IMR-90 (cell line): ENCODE measurements at regions not wholly inside any gene's neighbourhood (a gene's known extent, or its start where the extent isn't known, plus 50 kb on each side); places are given as distances from the start of the nearest gene placed in this dataset.

Experiments used
- ATAC-seq: fragments of 200-7000 bp; cut with Tn5 transposase; 2 replicates; pipeline ENCODE4 v1.9.1; 2020; ENCODE audit warnings: low read depth, mild to moderate bottlenecking, moderate library complexity
- BruUV-seq: library from RNA; stranded (reverse); fragments of 400-500 nt; replicated peaks from 2 replicates; lab custom pipeline; 2021; lab: Mats Ljungman, UMichigan
- CTCF ChIA-PET: fragments of 300-600 bp; formaldehyde crosslinking; extraction: SDS; loops from one replicate; lab custom pipeline; 2021; ENCODE audit warnings: antibody characterized with exemption; lab: Yijun Ruan, JAX
- POLR2A ChIA-PET: fragments of 300-600 bp; sonication (Branson Sonifier 250); formaldehyde crosslinking; loops from one replicate; lab custom pipeline; 2022; ENCODE audit warnings: antibody characterized with exemption; ENCODE audit not compliant: unreplicated experiment; lab: Charles Lee
- DNase-seq: peaks from one replicate; pipeline ENCODE4 v3.0.0; 2013
- H2AFZ ChIP-seq: replicated peaks from 2 replicates; pipeline ENCODE3; 2013; ENCODE audit warnings: low read length, mild to moderate bottlenecking; ENCODE audit not compliant: poor library complexity
- H2AK5ac ChIP-seq: 2 replicates; pipeline ENCODE4 v1.6.1; 2013; ENCODE audit warnings: low read depth, low read length, inconsistent platforms
- H2AK9ac ChIP-seq: replicated peaks from 2 replicates; pipeline ENCODE3; 2013; ENCODE audit warnings: mild to moderate bottlenecking, low read depth, low read length, moderate library complexity; ENCODE audit not compliant: poor library complexity
- H2BK120ac ChIP-seq: 2 replicates; pipeline ENCODE4 v1.6.1; 2013; ENCODE audit warnings: low read depth, low read length, inconsistent platforms
- H2BK15ac ChIP-seq: 3 replicates; pipeline ENCODE4 v1.6.1; 2013; ENCODE audit warnings: low read depth, low read length, inconsistent platforms
- H2BK20ac ChIP-seq: 2 replicates; pipeline ENCODE4 v1.6.1; 2013; ENCODE audit warnings: low read depth, mild to moderate bottlenecking, inconsistent platforms, low read length, moderate library complexity
- H2BK5ac ChIP-seq: 2 replicates; pipeline ENCODE4 v1.6.1; 2013; ENCODE audit warnings: mild to moderate bottlenecking, low read depth, low read length, inconsistent platforms; ENCODE audit not compliant: poor library complexity, severe bottlenecking
- H3K14ac ChIP-seq: replicated peaks from 2 replicates; pipeline ENCODE4 v1.6.1; 2013; ENCODE audit warnings: low read depth, low read length, inconsistent platforms
- H3K18ac ChIP-seq: 2 replicates; pipeline ENCODE4 v1.6.1; 2013; ENCODE audit warnings: low read depth, low read length, control low read depth
- H3K23ac ChIP-seq: 2 replicates; pipeline ENCODE4 v1.6.1; 2013; ENCODE audit warnings: low read depth, low read length, inconsistent platforms
- H3K27ac ChIP-seq: 2 replicates; pipeline ENCODE4 v1.5.1; 2013; ENCODE audit warnings: mild to moderate bottlenecking, control low read depth, low read length; ENCODE audit not compliant: insufficient read depth
- H3K27me3 ChIP-seq: 2 replicates; pipeline ENCODE4 v1.6.1; 2013; ENCODE audit warnings: low read length; ENCODE audit not compliant: control insufficient read depth, insufficient read depth
- H3K36me3 ChIP-seq: 2 replicates; pipeline ENCODE4 v1.6.1; 2013; ENCODE audit warnings: low read length, mixed read lengths; ENCODE audit not compliant: control insufficient read depth, insufficient read depth
- H3K4ac ChIP-seq: 2 replicates; pipeline ENCODE4 v1.6.1; 2013; ENCODE audit warnings: low read depth, low read length, inconsistent platforms
- H3K4me1 ChIP-seq: 2 replicates; pipeline ENCODE4 v1.6.1; 2013; ENCODE audit warnings: low read length, mixed read lengths; ENCODE audit not compliant: control insufficient read depth, insufficient read depth
- H3K4me2 ChIP-seq: 2 replicates; pipeline ENCODE4 v1.6.1; 2013; ENCODE audit warnings: low read depth, mild to moderate bottlenecking, control low read depth, low read length, moderate library complexity
- H3K4me3 ChIP-seq: 2 replicates; pipeline ENCODE4 v1.5.1; 2013; ENCODE audit warnings: low read depth, mild to moderate bottlenecking, control low read depth, low read length, moderate library complexity; ENCODE audit not compliant: insufficient read depth
- H3K56ac ChIP-seq: 2 replicates; pipeline ENCODE4 v1.6.1; 2013; ENCODE audit warnings: low read length, inconsistent platforms; ENCODE audit not compliant: insufficient read depth; ENCODE audit errors: extremely low read depth
- H3K79me1 ChIP-seq, 2 experiments: 2 replicates each; pipeline ENCODE4 v1.6.1; 2013; ENCODE audit warnings: low read length in 2 of 2, inconsistent platforms in 1 of 2, low read depth in 1 of 2
- H3K9ac ChIP-seq: 2 replicates; pipeline ENCODE4 v1.6.1; 2013; ENCODE audit warnings: low read depth, low read length, control low read depth
- H3K9me1 ChIP-seq: 2 replicates; pipeline ENCODE4 v1.6.1; 2013; ENCODE audit warnings: low read length, inconsistent platforms; ENCODE audit not compliant: insufficient read depth
- H3K9me3 ChIP-seq: 2 replicates; pipeline ENCODE4 v1.6.1; 2013; ENCODE audit warnings: low read length; ENCODE audit not compliant: control insufficient read depth, insufficient read depth
- H4K20me1 ChIP-seq: 2 replicates; pipeline ENCODE4 v1.6.1; 2013; ENCODE audit warnings: low read length, inconsistent platforms; ENCODE audit not compliant: insufficient read depth
- H4K5ac ChIP-seq: 2 replicates; pipeline ENCODE4 v1.6.1; 2013; ENCODE audit warnings: mild to moderate bottlenecking, low read depth, low read length, control low read depth
- H4K8ac ChIP-seq, 2 experiments: 2 replicates each; pipeline ENCODE4 v1.6.1; 2013; ENCODE audit warnings: low read depth in 2 of 2, low read length in 2 of 2, control low read depth in 1 of 2, inconsistent platforms in 1 of 2
- H4K91ac ChIP-seq: 2 replicates; pipeline ENCODE4 v1.6.1; 2013; ENCODE audit warnings: low read depth, low read length, inconsistent platforms; ENCODE audit not compliant: insufficient read depth
- BHLHE40 ChIP-seq: fragments of 150-350 bp; IDR thresholded peaks from 2 replicates; pipeline ENCODE4 v1.6.1; 2016; ENCODE audit warnings: mild to moderate bottlenecking, low read depth, low read length
- CEBPB ChIP-seq: IDR thresholded peaks from 2 replicates; pipeline ENCODE4 v1.6.1; 2012; ENCODE audit warnings: low read depth, low read length, improper control_type of control experiment
- CHD1 ChIP-seq: IDR thresholded peaks from 2 replicates; pipeline ENCODE4 v1.6.1; 2012; ENCODE audit warnings: low read depth, low read length, improper control_type of control experiment
- CTCF ChIP-seq: conservative IDR thresholded peaks from 2 replicates; pipeline ENCODE4 v1.5.1; 2012; ENCODE audit warnings: mild to moderate bottlenecking, low read depth, low read length, improper control_type of control experiment
- ELK1 ChIP-seq: fragments of 150-350 bp; IDR thresholded peaks from 2 replicates; pipeline ENCODE4 v1.6.1; 2016; ENCODE audit warnings: low read depth, mild to moderate bottlenecking, low read length, moderate library complexity, borderline replicate concordance
- FOS ChIP-seq: fragments of 150-350 bp; IDR thresholded peaks from 2 replicates; pipeline ENCODE4 v1.6.1; 2016; ENCODE audit warnings: low read depth, low read length
- MAFK ChIP-seq: IDR thresholded peaks from 2 replicates; pipeline ENCODE4 v1.6.1; 2012; ENCODE audit warnings: low read depth, low read length, improper control_type of control experiment
- MAZ ChIP-seq: IDR thresholded peaks from 2 replicates; pipeline ENCODE4 v1.6.1; 2012; ENCODE audit warnings: low read depth, mild to moderate bottlenecking, low read length, improper control_type of control experiment, moderate library complexity, borderline replicate concordance
- MXI1 ChIP-seq: IDR thresholded peaks from 2 replicates; pipeline ENCODE4 v1.6.1; 2012; ENCODE audit warnings: low read depth, mild to moderate bottlenecking, low read length, moderate library complexity, borderline replicate concordance
- NFE2L2 ChIP-seq: fragments of 150-350 bp; IDR thresholded peaks from 2 replicates; pipeline ENCODE4 v1.6.1; 2016; ENCODE audit warnings: low read depth, mild to moderate bottlenecking, low read length
- POLR2A ChIP-seq: IDR thresholded peaks from 2 replicates; pipeline ENCODE4 v1.6.1; 2012; ENCODE audit warnings: mild to moderate bottlenecking, low read depth, low read length
- RCOR1 ChIP-seq: IDR thresholded peaks from 2 replicates; pipeline ENCODE4 v1.6.1; 2012; ENCODE audit warnings: mild to moderate bottlenecking, low read length, improper control_type of control experiment; ENCODE audit not compliant: insufficient replicate concordance
- RFX5 ChIP-seq: IDR thresholded peaks from 2 replicates; pipeline ENCODE4 v1.8.0; 2012; ENCODE audit warnings: low read depth, mild to moderate bottlenecking, low read length, moderate library complexity
- SMC3 ChIP-seq: fragments of 150-350 bp; IDR thresholded peaks from 2 replicates; pipeline ENCODE4 v1.6.1; 2016; ENCODE audit warnings: low read depth, mild to moderate bottlenecking, antibody characterized with exemption, low read length, moderate library complexity
- USF2 ChIP-seq: fragments of 150-350 bp; IDR thresholded peaks from 2 replicates; pipeline ENCODE4 v1.6.1; 2017; ENCODE audit warnings: mild to moderate bottlenecking, antibody characterized with exemption, low read length, low read depth
- WGBS, 2 experiments: methylation state at CpG; one replicate each; pipeline versions ENCODE4 v1.1.5 to v1.1.7; 2013; ENCODE audit warnings: missing lambda C conversion rate in 2 of 2; ENCODE audit not compliant: insufficient read length in 1 of 2; ENCODE audit errors: extremely low coverage in 2 of 2; 5-methylcytosine and 5-hydroxymethylcytosine counted together
- dilution Hi-C: fragments of 300-500 bp; cut with HindIII; formaldehyde crosslinking; loops from one replicate; pipeline ENCODE4 v1.14.3; 2018; ENCODE audit warnings: low sequenced_read_pairs; ENCODE audit not compliant: unreplicated experiment
- in situ Hi-C: fragments of 300-500 bp; cut with MboI; formaldehyde crosslinking; loops from 3 replicates; pipeline ENCODE4 v1.14.3; 2019; ENCODE audit warnings: low sequenced_read_pairs, inconsistent platforms, mixed read lengths
- intact Hi-C: fragments of 100-400 bp; cut with micrococcal nuclease; formaldehyde crosslinking; loops from 2 replicates; pipeline ENCODE4 v1.10.0; 2022

GRCh38 chr4:186002853-186003252 lies 66.1 kb upstream of the TLR3 start:
- Histone ChIP-seq H3K18ac (no peak overlapping the region), H3K27ac (no peak overlapping the region), H4K20me1 (no peaks in the 10 kb centered on the region), H3K79me1 (no peaks in the 10 kb centered on the region), H3K4me3 (no peak overlapping the region), H4K91ac (no peak overlapping the region), H2BK20ac (no peak overlapping the region), H3K9me3 (no peaks in the 10 kb centered on the region), H3K9ac (no peak overlapping the region), H4K5ac (no peak overlapping the region), H3K4me1 (no peaks in the 10 kb centered on the region), H2BK120ac (no peak overlapping the region), H3K56ac (no peak overlapping the region), H2AK9ac (no peak overlapping the region), H3K9me1 (no peaks in the 10 kb centered on the region), H3K4me2 (no peak overlapping the region), H4K8ac (no peak overlapping the region), H3K23ac (no peak overlapping the region), H3K14ac (no peak overlapping the region), H2AK5ac (no peak overlapping the region), H3K4ac (no peak overlapping the region), H2BK5ac (no peak overlapping the region), H2BK15ac (no peak overlapping the region), H3K27me3 (peaks cover 10% of the 10 kb centered on the region; the same call in 1 of the 2 replicates), H3K36me3 (no peaks in the 10 kb centered on the region), H2AFZ (no peak overlapping the region)
- TF ChIP-seq CHD1: no peak
- TF ChIP-seq CEBPB: no peak
- TF ChIP-seq RFX5: no peak
- TF ChIP-seq MAZ: no peak
- no peak for TF ChIP-seq NFE2L2
- TF ChIP-seq CTCF: no peak
- no peak for TF ChIP-seq USF2
- no peak for TF ChIP-seq POLR2A
- TF ChIP-seq RCOR1: no peak
- TF ChIP-seq BHLHE40: no peak
- no peak for TF ChIP-seq MXI1
- TF ChIP-seq SMC3: no peak
- TF ChIP-seq MAFK: no peak
- TF ChIP-seq FOS: no peak
- no peak for TF ChIP-seq ELK1
- in situ Hi-C loops: no loop called here
- BruUV-seq: no TSS peak
- intact Hi-C loops: no loop called here
- 70% methylated on average over 2 of the region's 9 CpGs; no CpG with 5 or more reads in 1 of the 2 experiments for WGBS, 2 experiments
- ATAC-seq (no peak), DNase-seq (no peak)
- POLR2A ChIA-PET: interaction anchor here (0.6 kb wide), 1 partner anchor 265 kb away, joined by 5 read pairs; no protein-coding TSS in a partner anchor
- CTCF ChIA-PET: no interaction called here
- dilution Hi-C loops: no loop called here
